Smooth muscle cell (in vitro differentiated cells): ENCODE measurements at regions not wholly inside any gene's neighbourhood (a gene's known extent, or its start where the extent isn't known, plus 50 kb on each side); places are given as distances from the start of the nearest gene placed in this dataset.
"Not testable (repeated sequence)": the region's sequence is repeated elsewhere in the genome, so short reads cannot be mapped to it uniquely, and the experiment has no call there.

ENCODE experiments used
- DNase-seq: peaks from one replicate; lab custom pipeline; 2025; ENCODE audit not compliant: unreplicated experiment; lab: John Stamatoyannopoulos, UW
- H2AFZ ChIP-seq: fragments of 200-600 bp; sonication (generic); 2 replicates; pipeline ENCODE4 v1.6.0; 2016; ENCODE audit warnings: antibody characterized with exemption, low read depth, mild to moderate bottlenecking
- H3F3A ChIP-seq: fragments of 200-600 bp; sonication (generic); 2 replicates; pipeline ENCODE4 v1.6.0; 2017; ENCODE audit warnings: antibody characterized with exemption, low read depth
- H3K27ac ChIP-seq: fragments of 200-600 bp; sonication (generic); 2 replicates; pipeline ENCODE4 v1.5.1; 2016; ENCODE audit warnings: low read depth, mild to moderate bottlenecking
- H3K27me3 ChIP-seq: fragments of 200-600 bp; sonication (generic); 2 replicates; pipeline ENCODE4 v1.6.1; 2016; ENCODE audit warnings: low read depth, mild to moderate bottlenecking
- H3K36me3 ChIP-seq: fragments of 200-600 bp; sonication (generic); 2 replicates; pipeline ENCODE4 v1.5.1; 2016; ENCODE audit warnings: low read depth
- H3K4me1 ChIP-seq: fragments of 200-600 bp; sonication (generic); 2 replicates; pipeline ENCODE4 v1.5.1; 2016; ENCODE audit warnings: low read depth
- H3K4me2 ChIP-seq: fragments of 200-600 bp; sonication (generic); 2 replicates; pipeline ENCODE4 v1.6.0; 2016; ENCODE audit warnings: mild to moderate bottlenecking
- H3K4me3 ChIP-seq: fragments of 200-600 bp; sonication (generic); 2 replicates; pipeline ENCODE4 v1.5.1; 2016; ENCODE audit warnings: mild to moderate bottlenecking
- H3K79me2 ChIP-seq: fragments of 200-600 bp; sonication (generic); 2 replicates; pipeline ENCODE4 v1.6.0; 2016; ENCODE audit warnings: low read depth, mild to moderate bottlenecking
- H3K9ac ChIP-seq: fragments of 200-600 bp; sonication (generic); 2 replicates; pipeline ENCODE4 v1.6.0; 2016; ENCODE audit warnings: low read depth
- H3K9me3 ChIP-seq: fragments of 200-600 bp; sonication (generic); replicated peaks from 2 replicates; pipeline ENCODE4 v1.5.1; 2016; ENCODE audit warnings: low read depth
- H4K20me1 ChIP-seq: fragments of 200-600 bp; sonication (generic); 2 replicates; pipeline ENCODE4 v1.6.0; 2016; ENCODE audit warnings: low read depth
- CTCF ChIP-seq: fragments of 200-600 bp; sonication (generic); IDR thresholded peaks from 2 replicates; pipeline ENCODE4 v1.5.1; 2017; ENCODE audit warnings: borderline replicate concordance, mild to moderate bottlenecking, antibody characterized with exemption; ENCODE audit not compliant: insufficient read depth, poor library complexity, severe bottlenecking
- WGBS: methylation state at CpG from one replicate; pipeline ENCODE4 v1.1.7; 2016; ENCODE audit warnings: low lambda C conversion rate; 5-methylcytosine and 5-hydroxymethylcytosine counted together

- WGBS, result 94% methylated on average over 24 of the region's 28 CpGs
- Histone ChIP-seq H3K27me3 (no peaks in the 10 kb centered on the region), H3K9ac (no peak overlapping the region), H3K79me2 (no peaks in the 10 kb centered on the region), H3K9me3 (no peaks in the 10 kb centered on the region), H3F3A (no peaks in the 10 kb centered on the region), H3K4me3 (no peak overlapping the region), H4K20me1 (no peaks in the 10 kb centered on the region), H2AFZ (no peak overlapping the region), H3K36me3 (no peaks in the 10 kb centered on the region), H3K27ac (no peak overlapping the region), H3K4me2 (no peak overlapping the region), H3K4me1 (no peaks in the 10 kb centered on the region)
- DNase-seq, result no peak
- no peak for TF ChIP-seq CTCF
Measured at GRCh38 chr22:23394525-23395326, 185.4 kb downstream of the IGLL1 start.

GRCh38 chr22:23393721-23394320 is 186.3 kb downstream of the IGLL1 start:
- Histone ChIP-seq H4K20me1 (no peaks in the 10 kb centered on the region), H3K4me2 (no peak overlapping the region), H3K36me3 (no peaks in the 10 kb centered on the region), H3K4me3 (no peak overlapping the region), H3K9me3 (no peaks in the 10 kb centered on the region), H2AFZ (no peak overlapping the region), H3K27ac (no peak overlapping the region), H3K9ac (no peak overlapping the region), H3K79me2 (no peaks in the 10 kb centered on the region), H3K27me3 (no peaks in the 10 kb centered on the region), H3K4me1 (no peaks in the 10 kb centered on the region), H3F3A (no peaks in the 10 kb centered on the region)
- 96% methylated on average over 7 of the region's 17 CpGs for WGBS
- no peak for DNase-seq
- no peak for TF ChIP-seq CTCF

- H3K4me3 ChIP-seq, H4K20me1 ChIP-seq, H3K4me2 ChIP-seq, H3K36me3 ChIP-seq, H3K9me3 ChIP-seq, H3K9ac ChIP-seq, DNase-seq, H3K4me1 ChIP-seq, H3K27ac ChIP-seq, H3K79me2 ChIP-seq, H2AFZ ChIP-seq, H3F3A ChIP-seq, H3K27me3 ChIP-seq: not testable (repeated sequence)
- WGBS, result 93% methylated on average over 7 of the region's 14 CpGs
Measured at GRCh38 chr22:23393199-23393598, 186.9 kb downstream of the IGLL1 start.

GRCh38 chr22:23392420-23393121 is 187.5 kb downstream of the IGLL1 start:
- Histone ChIP-seq H3K9me3 (no peaks in the 10 kb centered on the region), H3K4me1 (no peaks in the 10 kb centered on the region), H3K27me3 (no peaks in the 10 kb centered on the region), H3K4me3 (no peak overlapping the region), H3K9ac (no peak overlapping the region), H3K27ac (no peak overlapping the region), H3F3A (no peaks in the 10 kb centered on the region), H3K4me2 (no peak overlapping the region), H4K20me1 (no peaks in the 10 kb centered on the region), H3K79me2 (no peaks in the 10 kb centered on the region), H2AFZ (no peak overlapping the region), H3K36me3 (no peaks in the 10 kb centered on the region)
- TF ChIP-seq CTCF, result no peak
- 100% methylated on average over 5 of the region's 11 CpGs for WGBS
- DNase-seq, result no peak
